Activated T-helper 2 cell treated with anti-CD3 and anti-CD28 coated beads, Interferon-gamma antibody, Interleukin-2, Interleukin-4, amounts not matched to agents 10 μg/mL and 5 μg/mL and 100 μg/mL, durations not matched to agents 14 hours and 24 hours and 36 hours (primary cell): ENCODE measurements at regions not wholly inside any gene's neighbourhood (a gene's known extent, or its start where the extent isn't known, plus 50 kb on each side); places are given as distances from the start of the nearest gene placed in this dataset.

Experiments used
- DNase-seq: peaks from one replicate; pipeline ENCODE4 v3.0.0; 2021; ENCODE audit warnings: low spot score
- H3K27ac Mint-ChIP-seq: one replicate; pipeline ENCODE4 v1.8.0; 2021; ENCODE audit warnings: mixed read lengths
- H3K27me3 Mint-ChIP-seq: one replicate; pipeline ENCODE4 v1.8.0; 2021; ENCODE audit warnings: low read depth, mixed read lengths
- H3K36me3 Mint-ChIP-seq: one replicate; pipeline ENCODE4 v1.8.0; 2021; ENCODE audit warnings: low read depth, mixed read lengths
- H3K4me1 Mint-ChIP-seq: one replicate; pipeline ENCODE4 v1.8.0; 2021; ENCODE audit warnings: low read depth, mixed read lengths
- H3K4me3 Mint-ChIP-seq: one replicate; pipeline ENCODE4 v1.8.0; 2021; ENCODE audit warnings: low read depth, mild to moderate bottlenecking, moderate library complexity, mixed read lengths
- H3K9me3 Mint-ChIP-seq: one replicate; pipeline ENCODE4 v1.8.0; 2021; ENCODE audit warnings: mixed read lengths
- intact Hi-C: fragments of 100-400 bp; cut with micrococcal nuclease; formaldehyde crosslinking; loops from one replicate; pipeline ENCODE4 v1.15.1; 2023

GRCh38 chr3:13266005-13266404 is 154.1 kb downstream of the NUP210 start:
- H3K36me3 Mint-ChIP-seq: no peaks in the 10 kb centered on the region
- no peak overlapping the region for H3K4me3 Mint-ChIP-seq
- H3K4me1 Mint-ChIP-seq: peaks cover 4% of the 10 kb centered on the region
- no peak for DNase-seq
- intact Hi-C loops: no loop called here
- no peak overlapping the region for H3K27ac Mint-ChIP-seq
- H3K9me3 Mint-ChIP-seq: no peaks in the 10 kb centered on the region
- peaks cover 7% of the 10 kb centered on the region for H3K27me3 Mint-ChIP-seq

GRCh38 chr3:13265507-13265906 is 154.6 kb downstream of the NUP210 start:
- Mint-ChIP-seq H3K27me3 (peaks cover 4% of the 10 kb centered on the region), H3K4me3 (no peak overlapping the region), H3K36me3 (no peaks in the 10 kb centered on the region), H3K4me1 (peaks cover 4% of the 10 kb centered on the region), H3K27ac (no peak overlapping the region), H3K9me3 (no peaks in the 10 kb centered on the region)
- no peak for DNase-seq
- intact Hi-C loops: no loop called here

- no peak for DNase-seq
- no peaks in the 10 kb centered on the region for H3K36me3 Mint-ChIP-seq
- H3K4me1 Mint-ChIP-seq: peaks cover 4% of the 10 kb centered on the region
- no peak overlapping the region for H3K4me3 Mint-ChIP-seq
- H3K27me3 Mint-ChIP-seq: peaks cover 4% of the 10 kb centered on the region
- no peaks in the 10 kb centered on the region for H3K9me3 Mint-ChIP-seq
- no peak overlapping the region for H3K27ac Mint-ChIP-seq
- intact Hi-C loops: no loop called here
These were observed 155.1 kb downstream of the NUP210 start for GRCh38 chr3:13265016-13265415.

- DNase-seq: no peak
- Mint-ChIP-seq H3K27me3 (peaks cover 4% of the 10 kb centered on the region), H3K4me1 (peaks cover 4% of the 10 kb centered on the region), H3K9me3 (no peaks in the 10 kb centered on the region), H3K27ac (no peak overlapping the region), H3K36me3 (no peaks in the 10 kb centered on the region), H3K4me3 (no peak overlapping the region)
- intact Hi-C loops: no loop called here
These were observed 155.7 kb downstream of the NUP210 start for GRCh38 chr3:13264468-13264795.

- no peak overlapping the region for H3K27ac Mint-ChIP-seq
- peaks cover 4% of the 10 kb centered on the region for H3K27me3 Mint-ChIP-seq
- no peaks in the 10 kb centered on the region for H3K36me3 Mint-ChIP-seq
- H3K9me3 Mint-ChIP-seq: no peaks in the 10 kb centered on the region
- DNase-seq: no peak
- H3K4me3 Mint-ChIP-seq: no peak overlapping the region
- intact Hi-C loops: no loop called here
- H3K4me1 Mint-ChIP-seq: peaks cover 4% of the 10 kb centered on the region
These were observed 156.2 kb downstream of the NUP210 start for GRCh38 chr3:13263770-13264467.

- H3K9me3 Mint-ChIP-seq: no peaks in the 10 kb centered on the region
- DNase-seq: no peak
These were observed 157.5 kb downstream of the NUP210 start for GRCh38 chr3:13262493-13263211.

GRCh38 chr3:13261892-13262291 is 158.2 kb downstream of the NUP210 start:
- DNase-seq: no peak
- Mint-ChIP-seq H3K36me3 (no peaks in the 10 kb centered on the region), H3K4me3 (no peak overlapping the region), H3K4me1 (peaks cover 4% of the 10 kb centered on the region), H3K9me3 (no peaks in the 10 kb centered on the region), H3K27ac (no peak overlapping the region), H3K27me3 (peaks cover 1% of the 10 kb centered on the region)
- intact Hi-C loops: no loop called here

More at GRCh38 chr3:13262493-13263211, 157.5 kb downstream of the NUP210 start:
- intact Hi-C loops: no loop called here
- Mint-ChIP-seq H3K4me3 (no peak overlapping the region), H3K27me3 (peaks cover 1% of the 10 kb centered on the region), H3K27ac (no peak overlapping the region), H3K36me3 (no peaks in the 10 kb centered on the region), H3K4me1 (peaks cover 4% of the 10 kb centered on the region)

GRCh38 chr3:13261104-13261830 is 158.9 kb downstream of the NUP210 start:
- H3K4me1 Mint-ChIP-seq: peaks cover 4% of the 10 kb centered on the region
- H3K36me3 Mint-ChIP-seq: no peaks in the 10 kb centered on the region
- no peak for DNase-seq
- intact Hi-C loops: no loop called here
- H3K4me3 Mint-ChIP-seq: no peak overlapping the region
- H3K9me3 Mint-ChIP-seq: no peaks in the 10 kb centered on the region
- no peak overlapping the region for H3K27ac Mint-ChIP-seq
- peaks cover 1% of the 10 kb centered on the region for H3K27me3 Mint-ChIP-seq

GRCh38 chr3:13260259-13261103 is 159.6 kb downstream of the NUP210 start:
- H3K27me3 Mint-ChIP-seq: peaks cover 1% of the 10 kb centered on the region
- no peaks in the 10 kb centered on the region for H3K9me3 Mint-ChIP-seq
- no peak overlapping the region for H3K4me3 Mint-ChIP-seq
- no peak overlapping the region for H3K27ac Mint-ChIP-seq
- intact Hi-C loops: no loop called here
- DNase-seq: no peak
- H3K36me3 Mint-ChIP-seq: no peaks in the 10 kb centered on the region
- H3K4me1 Mint-ChIP-seq: peaks cover 4% of the 10 kb centered on the region

- Mint-ChIP-seq H3K9me3 (no peaks in the 10 kb centered on the region), H3K27ac (no peak overlapping the region), H3K4me1 (peaks cover 4% of the 10 kb centered on the region), H3K36me3 (no peaks in the 10 kb centered on the region), H3K27me3 (peaks cover 1% of the 10 kb centered on the region), H3K4me3 (no peak overlapping the region)
- no peak for DNase-seq
- intact Hi-C loops: no loop called here
These were observed 160.3 kb downstream of the NUP210 start for GRCh38 chr3:13259831-13260230.

GRCh38 chr3:13258986-13259514 is 161.1 kb downstream of the NUP210 start:
- Mint-ChIP-seq H3K4me3 (no peak overlapping the region), H3K36me3 (no peaks in the 10 kb centered on the region), H3K27ac (no peak overlapping the region), H3K9me3 (no peaks in the 10 kb centered on the region), H3K27me3 (peaks cover 1% of the 10 kb centered on the region), H3K4me1 (peaks cover 4% of the 10 kb centered on the region)
- no peak for DNase-seq
- intact Hi-C loops: no loop called here

- Mint-ChIP-seq H3K4me1 (peaks cover 4% of the 10 kb centered on the region), H3K4me3 (no peak overlapping the region), H3K27ac (no peak overlapping the region), H3K27me3 (peaks cover 4% of the 10 kb centered on the region), H3K9me3 (no peaks in the 10 kb centered on the region), H3K36me3 (no peaks in the 10 kb centered on the region)
- no peak for DNase-seq
- intact Hi-C loops: no loop called here
These were observed 161.8 kb downstream of the NUP210 start for GRCh38 chr3:13258280-13258679.
